PC-3 (cell line): ENCODE measurements at regions not wholly inside any gene's neighbourhood (a gene's known extent, or its start where the extent isn't known, plus 50 kb on each side); places are given as distances from the start of the nearest gene placed in this dataset.
"Not testable (repeated sequence)": the region's sequence is repeated elsewhere in the genome, so short reads cannot be mapped to it uniquely, and the experiment has no call there.

ENCODE experiments used
- ATAC-seq: fragments of 200-7000 bp; cut with Tn5 transposase; 2 replicates; pipeline ENCODE4 v1.9.1; 2020; ENCODE audit warnings: mild to moderate bottlenecking, moderate library complexity
- BruUV-seq: library from RNA; stranded (reverse); fragments of 400-500 nt; replicated peaks from 2 replicates; lab custom pipeline; 2021; lab: Mats Ljungman, UMichigan
- CTCF ChIA-PET: fragments of 300-600 bp; sonication (Branson Sonifier 250); formaldehyde crosslinking; loops from one replicate; lab custom pipeline; 2022; ENCODE audit warnings: antibody characterized with exemption; lab: Charles Lee
- POLR2A ChIA-PET: fragments of 300-600 bp; sonication (Branson Sonifier 250); formaldehyde crosslinking; loops from one replicate; lab custom pipeline; 2022; ENCODE audit warnings: antibody characterized with exemption; ENCODE audit not compliant: unreplicated experiment; lab: Charles Lee
- DNase-seq: peaks from one replicate; pipeline ENCODE4 v3.0.0-alpha.2; 2015
- H2AFZ ChIP-seq: fragments of 300-600 bp; sonication (generic); 2 replicates; pipeline ENCODE4 v1.6.0; 2016; ENCODE audit warnings: antibody characterized with exemption, low read length
- H3F3A ChIP-seq: fragments of 300-600 bp; sonication (generic); one replicate; pipeline ENCODE4 v1.6.0; 2017; ENCODE audit warnings: antibody characterized with exemption, low read length, control low read depth, mild to moderate bottlenecking; ENCODE audit not compliant: unreplicated experiment
- H3K27ac ChIP-seq: fragments of 300-600 bp; sonication (generic); 2 replicates; pipeline ENCODE4 v1.5.1; 2016; ENCODE audit warnings: mild to moderate bottlenecking, low read length
- H3K27me3 ChIP-seq: fragments of 300-600 bp; sonication (generic); 2 replicates; pipeline ENCODE4 v1.6.1; 2016; ENCODE audit warnings: low read length, mixed read lengths
- H3K36me3 ChIP-seq: fragments of 300-600 bp; sonication (generic); 2 replicates; pipeline ENCODE4 v1.6.1; 2016; ENCODE audit warnings: low read depth, mixed run types, low read length, mixed read lengths
- H3K4me1 ChIP-seq: fragments of 300-600 bp; sonication (generic); 2 replicates; pipeline ENCODE4 v1.5.1; 2016; ENCODE audit warnings: low read length; ENCODE audit not compliant: insufficient read depth
- H3K4me2 ChIP-seq: fragments of 300-600 bp; sonication (generic); 2 replicates; pipeline ENCODE4 v1.6.0; 2016; ENCODE audit warnings: low read length
- H3K4me3 ChIP-seq: fragments of 300-600 bp; sonication (generic); 2 replicates; pipeline ENCODE4 v1.5.1; 2016; ENCODE audit warnings: mild to moderate bottlenecking, low read length, mixed read lengths
- H3K79me2 ChIP-seq: fragments of 300-600 bp; sonication (generic); 2 replicates; pipeline ENCODE4 v1.6.1; 2017; ENCODE audit warnings: low read length, mixed read lengths
- H3K9ac ChIP-seq: fragments of 300-600 bp; sonication (generic); 2 replicates; pipeline ENCODE4 v1.6.0; 2016; ENCODE audit warnings: mild to moderate bottlenecking, low read length
- H3K9me2 ChIP-seq: fragments of 300-600 bp; sonication (generic); replicated peaks from 2 replicates; pipeline ENCODE4 v1.6.1; 2016; ENCODE audit warnings: mixed run types, low read length, mixed read lengths
- H3K9me3 ChIP-seq: fragments of 300-600 bp; sonication (generic); 2 replicates; pipeline ENCODE4 v1.6.1; 2016; ENCODE audit warnings: low read length, mixed read lengths
- H4K20me1 ChIP-seq: fragments of 300-600 bp; sonication (generic); 2 replicates; pipeline ENCODE4 v1.6.1; 2016; ENCODE audit warnings: low read length, mixed read lengths
- intact Hi-C: fragments of 100-400 bp; cut with micrococcal nuclease; formaldehyde crosslinking; loops from 2 replicates; pipeline ENCODE4 v1.9.0; 2023

GRCh38 chr9:138198963-138199362 is 321.4 kb downstream of the CACNA1B start:
- ATAC-seq, H3K27me3 ChIP-seq, POLR2A ChIA-PET, H3K79me2 ChIP-seq, H3K27ac ChIP-seq, H3K36me3 ChIP-seq, H3K4me1 ChIP-seq, H4K20me1 ChIP-seq, intact Hi-C loops, H3K9me2 ChIP-seq, BruUV-seq, H3F3A ChIP-seq, H3K9ac ChIP-seq, H2AFZ ChIP-seq, H3K9me3 ChIP-seq, H3K4me2 ChIP-seq, DNase-seq, H3K4me3 ChIP-seq, CTCF ChIA-PET: not testable (repeated sequence)

- H3F3A ChIP-seq, H3K4me3 ChIP-seq, ATAC-seq, POLR2A ChIA-PET, H3K4me2 ChIP-seq, intact Hi-C loops, BruUV-seq, CTCF ChIA-PET, H3K36me3 ChIP-seq, H3K4me1 ChIP-seq, H3K9me2 ChIP-seq, H3K9ac ChIP-seq, DNase-seq, H2AFZ ChIP-seq, H3K9me3 ChIP-seq, H3K27me3 ChIP-seq, H3K27ac ChIP-seq, H4K20me1 ChIP-seq, H3K79me2 ChIP-seq: not testable (repeated sequence)
These were observed 322.3 kb downstream of the CACNA1B start for GRCh38 chr9:138199917-138200316.

- H3K4me1 ChIP-seq, H3K27ac ChIP-seq, H2AFZ ChIP-seq, DNase-seq, H3K36me3 ChIP-seq, H3K9me3 ChIP-seq, ATAC-seq, intact Hi-C loops, H3K79me2 ChIP-seq, H3F3A ChIP-seq, BruUV-seq, CTCF ChIA-PET, H3K9me2 ChIP-seq, POLR2A ChIA-PET, H3K4me3 ChIP-seq, H3K4me2 ChIP-seq, H3K9ac ChIP-seq, H3K27me3 ChIP-seq, H4K20me1 ChIP-seq: not testable (repeated sequence)
These were observed 323.0 kb downstream of the CACNA1B start for GRCh38 chr9:138200481-138201142.

- H3K36me3 ChIP-seq, intact Hi-C loops, H3K4me1 ChIP-seq, H3K27me3 ChIP-seq, POLR2A ChIA-PET, DNase-seq, H3K4me3 ChIP-seq, H4K20me1 ChIP-seq, H3K79me2 ChIP-seq, ATAC-seq, H3K4me2 ChIP-seq, H3F3A ChIP-seq, H3K27ac ChIP-seq, CTCF ChIA-PET, H3K9me3 ChIP-seq, H3K9ac ChIP-seq, BruUV-seq, H2AFZ ChIP-seq, H3K9me2 ChIP-seq: not testable (repeated sequence)
These were observed 323.7 kb downstream of the CACNA1B start for GRCh38 chr9:138201167-138201889.

GRCh38 chr9:138202043-138202442 is 324.5 kb downstream of the CACNA1B start:
- H3K4me2 ChIP-seq, DNase-seq, POLR2A ChIA-PET, BruUV-seq, H4K20me1 ChIP-seq, H3K4me3 ChIP-seq, H3F3A ChIP-seq, H3K9me3 ChIP-seq, ATAC-seq, H3K4me1 ChIP-seq, H3K36me3 ChIP-seq, intact Hi-C loops, H2AFZ ChIP-seq, CTCF ChIA-PET, H3K79me2 ChIP-seq, H3K9me2 ChIP-seq, H3K27me3 ChIP-seq, H3K9ac ChIP-seq, H3K27ac ChIP-seq: not testable (repeated sequence)

- BruUV-seq, H3K9me2 ChIP-seq, H3K79me2 ChIP-seq, POLR2A ChIA-PET, H3K4me3 ChIP-seq, H3K36me3 ChIP-seq, H3K9ac ChIP-seq, CTCF ChIA-PET, H3K4me2 ChIP-seq, H3K27me3 ChIP-seq, H3K27ac ChIP-seq, H2AFZ ChIP-seq, H4K20me1 ChIP-seq, ATAC-seq, intact Hi-C loops, DNase-seq, H3F3A ChIP-seq, H3K4me1 ChIP-seq, H3K9me3 ChIP-seq: not testable (repeated sequence)
These were observed 325.7 kb downstream of the CACNA1B start for GRCh38 chr9:138203304-138203703.
